H1 (cell line): ENCODE measurements at regions not wholly inside any gene's neighbourhood (a gene's known extent, or its start where the extent isn't known, plus 50 kb on each side); places are given as distances from the start of the nearest gene placed in this dataset.

Experiments used
- CBX5 ChIP-seq: fragments of 300-800, 300-1000 bp; sonication (generic); IDR thresholded peaks from 2 replicates; pipeline ENCODE4 v1.7.1; 2016; ENCODE audit warnings: antibody characterized with exemption, low read length, low read depth
- CBX8 ChIP-seq: fragments of 300-800, 300-1000 bp; sonication (generic); IDR thresholded peaks from 2 replicates; pipeline ENCODE4 v1.7.1; 2016; ENCODE audit warnings: low read depth, low read length, borderline replicate concordance
- CEBPB ChIP-seq: IDR thresholded peaks from 2 replicates; pipeline ENCODE4 v1.6.1; 2012; ENCODE audit warnings: low read depth, low read length
- CREB1 ChIP-seq: IDR thresholded peaks from 2 replicates; pipeline ENCODE4 v1.6.1; 2012; ENCODE audit warnings: inconsistent platforms
- CTCF ChIP-seq, 3 experiments: IDR thresholded peaks; 1 replicate in 2 of 3; 2 replicates in 1 of 3; pipeline versions ENCODE4 v1.5.1 to v1.6.1; 2011; ENCODE audit warnings: low read length in 3 of 3, mild to moderate bottlenecking in 3 of 3, inconsistent platforms in 2 of 3, low read depth in 1 of 3, moderate library complexity in 1 of 3; ENCODE audit not compliant: insufficient read depth in 1 of 3; ENCODE audit errors: control extremely low read depth in 1 of 3
- EP300 ChIP-seq, 2 experiments: IDR thresholded peaks; 1 replicate in 1 of 2; 2 replicates in 1 of 2; pipeline ENCODE4 v1.6.1; 2011 to 2012; ENCODE audit warnings: low read depth in 2 of 2, low read length in 2 of 2, mild to moderate bottlenecking in 2 of 2, borderline replicate concordance in 1 of 2, inconsistent platforms in 1 of 2, moderate library complexity in 1 of 2
- EZH2 ChIP-seq: fragments of 200-600 bp; sonication (generic); IDR thresholded peaks from 2 replicates; pipeline ENCODE4 v1.7.1; 2012; ENCODE audit warnings: low read depth, mild to moderate bottlenecking, moderate library complexity, low read length, inconsistent platforms; ENCODE audit not compliant: severe bottlenecking
- KDM1A ChIP-seq: fragments of 200-600, 300-600 bp; sonication (generic); IDR thresholded peaks from 2 replicates; pipeline ENCODE4 v1.7.1; 2016; ENCODE audit warnings: mild to moderate bottlenecking, low read length, borderline replicate concordance
- MAX ChIP-seq: IDR thresholded peaks from 2 replicates; pipeline ENCODE4 v1.6.1; 2012; ENCODE audit warnings: inconsistent platforms
- PHF8 ChIP-seq: fragments of 200-600 bp; sonication (generic); conservative IDR thresholded peaks from 2 replicates; pipeline ENCODE4 v1.7.1; 2012; ENCODE audit warnings: low read depth, mild to moderate bottlenecking, inconsistent platforms, low read length, moderate library complexity
- POLR2AphosphoS5 ChIP-seq: IDR thresholded peaks from 2 replicates; pipeline ENCODE4 v1.6.1; 2011; ENCODE audit warnings: low read depth, low read length
- RAD21 ChIP-seq, 2 experiments: IDR thresholded peaks in 1 of 2; conservative IDR thresholded peaks in 1 of 2; 2 replicates each; pipeline ENCODE4 v1.6.1; 2011; ENCODE audit warnings: low read depth in 2 of 2, low read length in 2 of 2, improper control_type of control experiment in 1 of 2, inconsistent platforms in 1 of 2, mild to moderate bottlenecking in 1 of 2, moderate library complexity in 1 of 2
- TAF1 ChIP-seq: IDR thresholded peaks from 2 replicates; pipeline ENCODE4 v1.6.1; 2011; ENCODE audit warnings: mild to moderate bottlenecking, low read depth, low read length
- TCF12 ChIP-seq: IDR thresholded peaks from 2 replicates; pipeline ENCODE4 v1.6.1; 2011; ENCODE audit warnings: low read depth, mild to moderate bottlenecking, low read length

- TF ChIP-seq POLR2AphosphoS5 (no peak), CTCF (IDR thresholded peaks at IDR 0.05; ENCODE audit: control extremely low read depth in 1 of 3, insufficient read depth in 1 of 3, low read depth in 1 of 3, low read length in 3 of 3) (no peak), MAX (no peak), PHF8 (no peak), KDM1A (no peak), CREB1 (no peak), CBX5 (no peak), TAF1 (no peak), EP300 (IDR thresholded peaks at IDR 0.05; ENCODE audit: borderline replicate concordance in 1 of 2, low read depth in 2 of 2, low read length in 2 of 2) (no peak), RAD21 (IDR thresholded peaks at IDR 0.05 in 1 of 2, conservative IDR thresholded peaks at IDR 0.05 in 1 of 2; ENCODE audit: low read depth in 2 of 2, low read length in 2 of 2) (no peak), TCF12 (no peak), EZH2 (no peak), CEBPB (no peak), CBX8 (no peak)
These were observed 1046.2 kb downstream of the AMY1C start for GRCh38 chr1:104795931-104796330.
